GM12878 (cell line): ENCODE measurements at regions not wholly inside any gene's neighbourhood (a gene's known extent, or its start where the extent isn't known, plus 50 kb on each side); places are given as distances from the start of the nearest gene placed in this dataset.

Experiments
- ATAC-seq: fragments of 200-7000 bp; cut with Tn5 transposase; 3 replicates; pipeline ENCODE4 v1.9.1; 2020; ENCODE audit warnings: mild to moderate bottlenecking, moderate library complexity
- BruUV-seq: library from RNA; stranded (reverse); fragments of 400-500 nt; replicated peaks from 2 replicates; lab custom pipeline; 2021; lab: Mats Ljungman, UMichigan
- CTCF ChIA-PET: fragments of 300-600 bp; sonication (Branson Sonifier 250); formaldehyde crosslinking; extraction: SDS; loops from one replicate; lab custom pipeline; 2021; ENCODE audit warnings: inconsistent platforms; lab: Yijun Ruan, JAX
- POLR2A ChIA-PET: fragments of 350-600 bp; formaldehyde crosslinking; extraction: SDS; loops from one replicate; lab custom pipeline; 2021; ENCODE audit warnings: inconsistent platforms; lab: Charles Lee
- RAD21 ChIA-PET: fragments of 300-600 bp; sonication (Branson Sonifier 250); formaldehyde crosslinking; loops from one replicate; lab custom pipeline; 2023; ENCODE audit warnings: antibody characterized with exemption; ENCODE audit not compliant: unreplicated experiment; lab: Charles Lee
- SMC1A ChIA-PET: fragments of 300-600 bp; sonication (Branson Sonifier 250); formaldehyde crosslinking; loops from one replicate; lab custom pipeline; 2023; ENCODE audit not compliant: unreplicated experiment, uncharacterized antibody; lab: Charles Lee
- DNase-seq: peaks from one replicate; pipeline ENCODE4 v3.0.0-alpha.2; 2011; ENCODE audit warnings: low read depth, low spot score
- FAIRE-seq: peaks from 3 replicates; lab custom pipeline; 2011; peaks lifted over from hg19 to GRCh38; lab: Jason Lieb, UNC
- H2AFZ ChIP-seq: 2 replicates; pipeline ENCODE4 v1.6.0; 2011; ENCODE audit warnings: low read depth, low read length, control low read depth; ENCODE audit not compliant: control insufficient read depth
- H3K27ac ChIP-seq: 2 replicates; pipeline ENCODE4 v1.5.1; 2011; ENCODE audit warnings: control low read depth; ENCODE audit not compliant: control insufficient read depth, insufficient read depth
- H3K27me3 ChIP-seq, 2 experiments: replicated peaks in 1 of 2; 2 replicates each; pipeline versions ENCODE4 v1.6.0 to v1.6.1; 2011; ENCODE audit warnings: low read length in 1 of 2; ENCODE audit not compliant: control insufficient read depth in 2 of 2, insufficient read depth in 2 of 2
- H3K36me3 ChIP-seq, 2 experiments: 2 replicates each; pipeline ENCODE4 v1.5.1; 2011; ENCODE audit warnings: low read length in 1 of 2; ENCODE audit not compliant: control insufficient read depth in 2 of 2, insufficient read depth in 2 of 2
- H3K4me1 ChIP-seq: 2 replicates; pipeline ENCODE4 v1.6.1; 2011; ENCODE audit warnings: mild to moderate bottlenecking, low read length, moderate library complexity, mixed read lengths; ENCODE audit not compliant: control insufficient read depth, insufficient read depth
- H3K4me2 ChIP-seq: 2 replicates; pipeline ENCODE4 v1.6.0; 2011; ENCODE audit warnings: control low read depth; ENCODE audit not compliant: control insufficient read depth, insufficient read depth
- H3K4me3 ChIP-seq: fragments of 200-600 bp; sonication (generic); 2 replicates; pipeline ENCODE4 v1.5.1; 2016
- H3K79me2 ChIP-seq: 2 replicates; pipeline ENCODE4 v1.6.0; 2011; ENCODE audit warnings: low read length; ENCODE audit not compliant: control insufficient read depth, insufficient read depth
- H3K9ac ChIP-seq: 2 replicates; pipeline ENCODE4 v1.8.0; 2011; ENCODE audit warnings: low read length, control low read depth, mixed read lengths; ENCODE audit not compliant: control insufficient read depth, insufficient read depth
- H3K9me3 ChIP-seq: replicated peaks from 3 replicates; pipeline ENCODE4 v1.5.1; 2011; ENCODE audit warnings: mild to moderate bottlenecking, low read length; ENCODE audit not compliant: control insufficient read depth, insufficient read depth
- H4K20me1 ChIP-seq: 2 replicates; pipeline ENCODE4 v1.6.0; 2011; ENCODE audit not compliant: control insufficient read depth, insufficient read depth
- BHLHE40 ChIP-seq, 2 experiments: fragments of 450-650 bp in 1 of 2; IDR thresholded peaks; 2 replicates each; pipeline ENCODE4 v1.6.1; 2011 to 2017; ENCODE audit warnings: low read depth in 2 of 2, borderline replicate concordance in 1 of 2, improper control_type of control experiment in 1 of 2, low read length in 1 of 2, mild to moderate bottlenecking in 1 of 2
- CEBPB ChIP-seq, 2 experiments: fragments of 150-350 bp in 1 of 2; IDR thresholded peaks; 2 replicates each; pipeline ENCODE4 v1.6.1; 2012 to 2014; ENCODE audit warnings: low read depth in 2 of 2, low read length in 2 of 2, borderline replicate concordance in 1 of 2, inconsistent platforms in 1 of 2
- HDAC2 ChIP-seq: fragments of 200-600 bp; sonication (generic); IDR thresholded peaks from 2 replicates; pipeline ENCODE4 v1.6.1; 2017
- NFYA ChIP-seq: IDR thresholded peaks from 2 replicates; pipeline ENCODE4 v1.6.1; 2011; ENCODE audit warnings: low read depth, mild to moderate bottlenecking, low read length, improper control_type of control experiment, borderline replicate concordance
- YY1 ChIP-seq: IDR thresholded peaks from 2 replicates; pipeline ENCODE4 v1.6.1; 2011; ENCODE audit warnings: low read depth, mild to moderate bottlenecking, low read length
- ZNF274 ChIP-seq: IDR thresholded peaks from one replicate; pipeline ENCODE4 v1.8.0; 2011; ENCODE audit not compliant: insufficient read length, insufficient read depth
- WGBS: methylation state at CpG from one replicate; pipeline ENCODE4 v1.1.6; 2016; ENCODE audit warnings: low lambda C conversion rate; ENCODE audit not compliant: insufficient replicate concordance, insufficient coverage; ENCODE audit errors: missing lambda C conversion rate; 5-methylcytosine and 5-hydroxymethylcytosine counted together
- in situ Hi-C: fragments of 300-500 bp; cut with MboI; formaldehyde crosslinking; loops from 9 replicates; pipeline ENCODE4 v1.14.3; 2018; ENCODE audit warnings: mixed read lengths
- intact Hi-C: fragments of 100-400 bp; cut with micrococcal nuclease; formaldehyde crosslinking; loops from one replicate; pipeline ENCODE4 v1.14.2; 2022; ENCODE audit not compliant: unreplicated experiment
- TF ChIP-seq, protein P1 (sequence below): fragments of 450-650 bp; IDR thresholded peaks from 2 replicates; pipeline ENCODE4 v1.6.1; 2016; ENCODE audit warnings: mild to moderate bottlenecking
- TF ChIP-seq, protein P2 (sequence below): fragments of 450-650 bp; IDR thresholded peaks from 2 replicates; pipeline ENCODE4 v1.6.1; 2017; ENCODE audit warnings: mild to moderate bottlenecking, moderate library complexity

- H3K9ac ChIP-seq, result no peak overlapping the region
- no peaks in the 10 kb centered on the region for H3K79me2 ChIP-seq
- no peak for DNase-seq
- WGBS, result 99% methylated on average over 4 of the region's 4 CpGs
- H3K27me3 ChIP-seq, result no peaks in the 10 kb centered on the region
- H3K4me1 ChIP-seq, result no peaks in the 10 kb centered on the region
- peaks cover 10 to 12% of the 10 kb centered on the region in 2 experiments for H3K36me3 ChIP-seq
- ChIA-PET CTCF (interaction anchor here (0.6 kb wide), 1 partner anchor 17 kb away, joined by 4 read pairs; no protein-coding TSS in a partner anchor), POLR2A (no interaction called here), SMC1A (no interaction called here), RAD21 (no interaction called here)
- no peak for ATAC-seq
- H3K9me3 ChIP-seq, result no peaks in the 10 kb centered on the region
- no TSS peak for BruUV-seq
- no peak overlapping the region for H3K4me2 ChIP-seq
- FAIRE-seq, result no peak
- H3K4me3 ChIP-seq, result no peak overlapping the region
- no peaks in the 10 kb centered on the region for H4K20me1 ChIP-seq
- in situ Hi-C loops, result no loop called here
- H3K27ac ChIP-seq, result no peak overlapping the region
- H2AFZ ChIP-seq, result no peak overlapping the region
- intact Hi-C loops, result no loop called here
- no peak for TF ChIP-seq YY1
- no peak for TF ChIP-seq ZNF274
- TF ChIP-seq NFYA, result no peak
- no peak for TF ChIP-seq HDAC2
- no peak for TF ChIP-seq CEBPB (IDR thresholded peaks at IDR 0.05; ENCODE audit: borderline replicate concordance in 1 of 2, low read depth in 2 of 2, low read length in 2 of 2)
- TF ChIP-seq, protein P1, sequence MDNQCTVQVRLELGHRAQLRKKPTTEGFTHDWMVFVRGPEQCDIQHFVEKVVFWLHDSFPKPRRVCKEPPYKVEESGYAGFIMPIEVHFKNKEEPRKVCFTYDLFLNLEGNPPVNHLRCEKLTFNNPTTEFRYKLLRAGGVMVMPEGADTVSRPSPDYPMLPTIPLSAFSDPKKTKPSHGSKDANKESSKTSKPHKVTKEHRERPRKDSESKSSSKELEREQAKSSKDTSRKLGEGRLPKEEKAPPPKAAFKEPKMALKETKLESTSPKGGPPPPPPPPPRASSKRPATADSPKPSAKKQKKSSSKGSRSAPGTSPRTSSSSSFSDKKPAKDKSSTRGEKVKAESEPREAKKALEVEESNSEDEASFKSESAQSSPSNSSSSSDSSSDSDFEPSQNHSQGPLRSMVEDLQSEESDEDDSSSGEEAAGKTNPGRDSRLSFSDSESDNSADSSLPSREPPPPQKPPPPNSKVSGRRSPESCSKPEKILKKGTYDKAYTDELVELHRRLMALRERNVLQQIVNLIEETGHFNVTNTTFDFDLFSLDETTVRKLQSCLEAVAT, result no peak
- no peak for TF ChIP-seq BHLHE40 (IDR thresholded peaks at IDR 0.05; ENCODE audit: borderline replicate concordance in 1 of 2, low read depth in 2 of 2, low read length in 1 of 2)
- TF ChIP-seq, protein P2, sequence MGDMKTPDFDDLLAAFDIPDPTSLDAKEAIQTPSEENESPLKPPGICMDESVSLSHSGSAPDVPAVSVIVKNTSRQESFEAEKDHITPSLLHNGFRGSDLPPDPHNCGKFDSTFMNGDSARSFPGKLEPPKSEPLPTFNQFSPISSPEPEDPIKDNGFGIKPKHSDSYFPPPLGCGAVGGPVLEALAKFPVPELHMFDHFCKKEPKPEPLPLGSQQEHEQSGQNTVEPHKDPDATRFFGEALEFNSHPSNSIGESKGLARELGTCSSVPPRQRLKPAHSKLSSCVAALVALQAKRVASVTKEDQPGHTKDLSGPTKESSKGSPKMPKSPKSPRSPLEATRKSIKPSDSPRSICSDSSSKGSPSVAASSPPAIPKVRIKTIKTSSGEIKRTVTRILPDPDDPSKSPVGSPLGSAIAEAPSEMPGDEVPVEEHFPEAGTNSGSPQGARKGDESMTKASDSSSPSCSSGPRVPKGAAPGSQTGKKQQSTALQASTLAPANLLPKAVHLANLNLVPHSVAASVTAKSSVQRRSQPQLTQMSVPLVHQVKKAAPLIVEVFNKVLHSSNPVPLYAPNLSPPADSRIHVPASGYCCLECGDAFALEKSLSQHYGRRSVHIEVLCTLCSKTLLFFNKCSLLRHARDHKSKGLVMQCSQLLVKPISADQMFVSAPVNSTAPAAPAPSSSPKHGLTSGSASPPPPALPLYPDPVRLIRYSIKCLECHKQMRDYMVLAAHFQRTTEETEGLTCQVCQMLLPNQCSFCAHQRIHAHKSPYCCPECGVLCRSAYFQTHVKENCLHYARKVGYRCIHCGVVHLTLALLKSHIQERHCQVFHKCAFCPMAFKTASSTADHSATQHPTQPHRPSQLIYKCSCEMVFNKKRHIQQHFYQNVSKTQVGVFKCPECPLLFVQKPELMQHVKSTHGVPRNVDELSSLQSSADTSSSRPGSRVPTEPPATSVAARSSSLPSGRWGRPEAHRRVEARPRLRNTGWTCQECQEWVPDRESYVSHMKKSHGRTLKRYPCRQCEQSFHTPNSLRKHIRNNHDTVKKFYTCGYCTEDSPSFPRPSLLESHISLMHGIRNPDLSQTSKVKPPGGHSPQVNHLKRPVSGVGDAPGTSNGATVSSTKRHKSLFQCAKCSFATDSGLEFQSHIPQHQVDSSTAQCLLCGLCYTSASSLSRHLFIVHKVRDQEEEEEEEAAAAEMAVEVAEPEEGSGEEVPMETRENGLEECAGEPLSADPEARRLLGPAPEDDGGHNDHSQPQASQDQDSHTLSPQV, result no peak
Measured at GRCh38 chr7:149607683-149608082, 110.1 kb upstream of the ZNF746 start.
